KMS-11 (cell line): ENCODE measurements at regions not wholly inside any gene's neighbourhood (a gene's known extent, or its start where the extent isn't known, plus 50 kb on each side); places are given as distances from the start of the nearest gene placed in this dataset.

Experiments
- H2AFZ ChIP-seq: fragments of 200-600 bp; sonication (generic); 2 replicates; pipeline ENCODE4 v1.6.1; 2016; ENCODE audit warnings: antibody characterized with exemption, mixed run types, low read depth
- H3K27ac ChIP-seq: fragments of 200-600 bp; sonication (generic); 2 replicates; pipeline ENCODE4 v1.6.1; 2016; ENCODE audit warnings: mild to moderate bottlenecking, mixed run types
- H3K27me3 ChIP-seq: fragments of 200-600 bp; sonication (generic); 2 replicates; pipeline ENCODE4 v1.6.1; 2017; ENCODE audit warnings: mild to moderate bottlenecking, low read depth, mixed run types, moderate library complexity; ENCODE audit not compliant: insufficient read depth
- H3K36me3 ChIP-seq: fragments of 200-600 bp; sonication (generic); 2 replicates; pipeline ENCODE4 v1.6.1; 2017; ENCODE audit warnings: mild to moderate bottlenecking, mixed run types; ENCODE audit not compliant: insufficient read depth
- H3K4me1 ChIP-seq: fragments of 200-600 bp; sonication (generic); 2 replicates; pipeline ENCODE4 v1.6.1; 2016; ENCODE audit warnings: mild to moderate bottlenecking, low read depth, mixed run types; ENCODE audit not compliant: poor library complexity, severe bottlenecking
- H3K4me2 ChIP-seq: fragments of 200-600 bp; sonication (generic); 2 replicates; pipeline ENCODE4 v1.7.0; 2016; ENCODE audit warnings: mild to moderate bottlenecking, mixed run types
- H3K4me3 ChIP-seq: fragments of 200-600 bp; sonication (generic); IDR thresholded peaks from 2 replicates; pipeline ENCODE4 v1.6.1; 2017; ENCODE audit warnings: low read depth, low read length, mixed read lengths; ENCODE audit not compliant: insufficient read depth
- H3K79me2 ChIP-seq: fragments of 200-600 bp; sonication (generic); 2 replicates; pipeline ENCODE4 v1.6.1; 2016; ENCODE audit warnings: low read depth, mixed run types; ENCODE audit not compliant: insufficient read depth
- H3K9ac ChIP-seq: fragments of 200-600 bp; sonication (generic); 2 replicates; pipeline ENCODE4 v1.6.1; 2016; ENCODE audit warnings: mild to moderate bottlenecking, mixed run types
- H4K20me1 ChIP-seq: fragments of 200-600 bp; sonication (generic); 2 replicates; pipeline ENCODE4 v1.6.1; 2016; ENCODE audit warnings: mild to moderate bottlenecking, mixed run types; ENCODE audit not compliant: insufficient read depth
- TF ChIP-seq, protein P1 (sequence below): fragments of 200-600 bp; sonication (generic); conservative IDR thresholded peaks from 2 replicates; pipeline ENCODE4 v1.6.1; 2017; ENCODE audit warnings: low read depth, mild to moderate bottlenecking, antibody characterized with exemption, low read length, moderate library complexity, mixed read lengths

DNA sequence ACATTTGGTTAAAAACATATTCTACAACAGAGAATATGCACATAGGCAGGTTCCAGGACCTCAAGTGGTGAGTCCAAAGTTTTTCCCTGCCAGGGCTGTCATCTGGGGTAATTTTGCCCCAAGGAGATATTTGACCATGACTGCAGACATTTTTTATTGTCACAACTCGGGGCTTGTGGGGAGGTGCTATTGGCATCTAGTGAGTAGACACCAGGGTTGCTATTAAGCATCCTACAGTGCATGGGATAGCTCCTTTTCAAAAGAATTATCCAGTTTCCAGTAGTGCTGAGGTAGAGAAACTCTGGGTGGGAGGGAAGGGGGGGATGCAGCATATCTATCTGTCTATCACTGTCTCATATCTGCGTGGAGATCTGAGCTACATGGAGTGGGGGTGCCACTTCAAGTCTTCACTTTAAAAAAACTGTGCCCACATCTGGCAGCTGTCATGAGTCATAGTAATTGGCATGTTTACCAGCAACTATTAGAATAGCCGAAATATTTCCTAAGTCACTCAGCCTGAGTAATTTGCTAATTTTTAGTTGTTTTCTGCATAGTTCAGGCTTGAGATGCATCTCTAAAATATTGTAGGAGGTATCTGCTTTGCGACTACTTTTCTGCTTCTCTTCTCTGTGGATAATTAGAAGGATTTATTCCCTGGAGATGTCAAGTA lies 254.0 kb upstream of the RBMS1 start:
- Histone ChIP-seq H3K9ac (no peak overlapping the region), H3K27ac (no peak overlapping the region), H3K27me3 (no peaks in the 10 kb centered on the region), H3K4me3 (no peak overlapping the region), H3K4me2 (no peak overlapping the region), H3K4me1 (no peaks in the 10 kb centered on the region), H2AFZ (no peak overlapping the region), H4K20me1 (no peaks in the 10 kb centered on the region), H3K79me2 (no peaks in the 10 kb centered on the region), H3K36me3 (no peaks in the 10 kb centered on the region)
- TF ChIP-seq, protein P1, sequence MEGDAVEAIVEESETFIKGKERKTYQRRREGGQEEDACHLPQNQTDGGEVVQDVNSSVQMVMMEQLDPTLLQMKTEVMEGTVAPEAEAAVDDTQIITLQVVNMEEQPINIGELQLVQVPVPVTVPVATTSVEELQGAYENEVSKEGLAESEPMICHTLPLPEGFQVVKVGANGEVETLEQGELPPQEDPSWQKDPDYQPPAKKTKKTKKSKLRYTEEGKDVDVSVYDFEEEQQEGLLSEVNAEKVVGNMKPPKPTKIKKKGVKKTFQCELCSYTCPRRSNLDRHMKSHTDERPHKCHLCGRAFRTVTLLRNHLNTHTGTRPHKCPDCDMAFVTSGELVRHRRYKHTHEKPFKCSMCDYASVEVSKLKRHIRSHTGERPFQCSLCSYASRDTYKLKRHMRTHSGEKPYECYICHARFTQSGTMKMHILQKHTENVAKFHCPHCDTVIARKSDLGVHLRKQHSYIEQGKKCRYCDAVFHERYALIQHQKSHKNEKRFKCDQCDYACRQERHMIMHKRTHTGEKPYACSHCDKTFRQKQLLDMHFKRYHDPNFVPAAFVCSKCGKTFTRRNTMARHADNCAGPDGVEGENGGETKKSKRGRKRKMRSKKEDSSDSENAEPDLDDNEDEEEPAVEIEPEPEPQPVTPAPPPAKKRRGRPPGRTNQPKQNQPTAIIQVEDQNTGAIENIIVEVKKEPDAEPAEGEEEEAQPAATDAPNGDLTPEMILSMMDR: no peak

DNA sequence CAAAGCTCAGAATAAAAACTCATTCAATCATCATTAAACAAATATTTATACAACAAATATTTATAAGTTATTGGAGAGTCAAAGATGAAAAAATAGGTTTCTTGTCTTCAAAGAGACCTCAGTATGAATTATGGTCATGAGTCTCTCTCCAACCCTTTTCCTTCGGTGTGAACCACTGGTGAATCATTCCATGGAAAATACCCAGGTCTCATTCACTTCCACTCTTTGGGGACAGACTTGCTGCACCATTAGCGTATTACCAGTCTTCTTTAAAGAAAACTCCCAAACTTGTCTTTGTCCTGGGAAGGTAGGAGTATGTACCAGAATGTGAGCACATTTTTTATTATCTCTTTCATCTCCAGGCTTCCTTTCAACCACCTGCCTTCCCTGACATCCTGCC lies 257.4 kb upstream of the RBMS1 start:
- Histone ChIP-seq H3K27me3 (no peaks in the 10 kb centered on the region), H3K4me3 (no peak overlapping the region), H2AFZ (no peak overlapping the region), H3K36me3 (no peaks in the 10 kb centered on the region), H3K79me2 (no peaks in the 10 kb centered on the region), H3K9ac (no peak overlapping the region), H3K27ac (no peak overlapping the region), H4K20me1 (no peaks in the 10 kb centered on the region), H3K4me2 (no peak overlapping the region), H3K4me1 (no peaks in the 10 kb centered on the region)
- TF ChIP-seq, protein P1: no peak

DNA sequence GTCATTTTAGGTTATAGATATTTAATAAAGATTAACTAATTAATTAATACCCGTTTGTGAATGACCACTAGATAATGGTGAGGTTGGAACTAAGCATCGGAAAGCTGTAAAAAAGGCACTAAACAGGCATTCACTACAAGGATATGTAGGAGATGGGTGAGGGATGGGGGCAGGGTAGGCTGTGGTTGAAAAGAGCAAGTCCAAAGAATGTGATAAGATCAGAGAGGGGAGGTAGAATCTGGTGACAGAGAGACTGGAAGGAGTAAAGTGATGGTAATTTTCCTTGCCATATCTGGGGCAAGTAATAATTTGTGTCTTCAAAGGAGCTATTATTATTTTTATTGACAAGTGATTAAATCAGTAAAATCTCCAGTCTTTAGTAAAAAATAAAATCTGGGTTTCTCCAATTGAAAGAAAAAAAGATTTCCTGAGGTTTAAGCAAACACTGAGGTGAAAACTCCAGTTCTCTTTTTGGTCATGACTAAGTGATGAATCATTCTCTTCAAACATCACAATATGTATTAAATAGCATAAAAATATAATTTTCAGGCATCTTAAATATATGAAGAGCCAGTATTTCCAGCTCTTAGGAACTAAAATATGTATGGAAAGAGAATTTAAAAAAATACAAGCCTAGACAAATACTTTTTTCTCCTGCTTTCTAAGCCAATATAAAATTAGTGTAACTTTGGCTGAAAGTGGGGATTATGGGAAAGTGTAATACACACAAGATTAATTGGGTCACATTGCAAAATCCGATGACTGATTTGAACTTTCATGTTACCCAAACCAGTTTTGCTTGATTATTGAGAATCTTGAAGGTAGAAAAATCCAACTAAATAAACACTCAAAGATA lies 259.1 kb upstream of the RBMS1 start:
- Histone ChIP-seq H3K4me1 (no peaks in the 10 kb centered on the region), H3K27ac (no peak overlapping the region), H3K36me3 (no peaks in the 10 kb centered on the region), H4K20me1 (no peaks in the 10 kb centered on the region), H2AFZ (no peak overlapping the region), H3K9ac (no peak overlapping the region), H3K4me3 (no peak overlapping the region), H3K4me2 (no peak overlapping the region), H3K27me3 (no peaks in the 10 kb centered on the region), H3K79me2 (no peaks in the 10 kb centered on the region)
- TF ChIP-seq, protein P1: no peak

DNA sequence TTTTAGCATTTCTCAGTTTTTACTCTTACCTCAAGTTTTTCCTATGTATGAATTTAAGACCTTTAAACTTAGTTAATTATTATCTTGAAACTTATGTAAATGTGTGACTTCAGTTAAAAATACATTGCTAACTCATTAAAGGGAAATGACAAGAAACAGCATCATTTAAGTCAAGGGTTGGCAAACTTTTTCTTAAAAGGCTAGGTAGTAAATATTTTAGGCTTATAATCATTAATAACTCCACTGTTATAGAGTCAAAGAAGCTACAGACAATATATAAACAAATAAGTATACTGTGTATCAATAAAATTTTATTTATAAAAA lies 259.7 kb upstream of the RBMS1 start:
- H3K9ac ChIP-seq: no peak overlapping the region
- no peak overlapping the region for H3K4me2 ChIP-seq
- no peaks in the 10 kb centered on the region for H3K27me3 ChIP-seq
- H3K36me3 ChIP-seq: no peaks in the 10 kb centered on the region
- no peak overlapping the region for H2AFZ ChIP-seq
- no peak overlapping the region for H3K4me3 ChIP-seq
- TF ChIP-seq, protein P1: no peak
- no peak overlapping the region for H3K27ac ChIP-seq
- no peaks in the 10 kb centered on the region for H4K20me1 ChIP-seq
- H3K4me1 ChIP-seq: no peaks in the 10 kb centered on the region
- H3K79me2 ChIP-seq: no peaks in the 10 kb centered on the region
